ENCODE measurements at regions not wholly inside any gene's neighbourhood (a gene's known extent, or its start where the extent isn't known, plus 50 kb on each side); places are given as distances from the start of the nearest gene placed in this dataset.

DNA sequence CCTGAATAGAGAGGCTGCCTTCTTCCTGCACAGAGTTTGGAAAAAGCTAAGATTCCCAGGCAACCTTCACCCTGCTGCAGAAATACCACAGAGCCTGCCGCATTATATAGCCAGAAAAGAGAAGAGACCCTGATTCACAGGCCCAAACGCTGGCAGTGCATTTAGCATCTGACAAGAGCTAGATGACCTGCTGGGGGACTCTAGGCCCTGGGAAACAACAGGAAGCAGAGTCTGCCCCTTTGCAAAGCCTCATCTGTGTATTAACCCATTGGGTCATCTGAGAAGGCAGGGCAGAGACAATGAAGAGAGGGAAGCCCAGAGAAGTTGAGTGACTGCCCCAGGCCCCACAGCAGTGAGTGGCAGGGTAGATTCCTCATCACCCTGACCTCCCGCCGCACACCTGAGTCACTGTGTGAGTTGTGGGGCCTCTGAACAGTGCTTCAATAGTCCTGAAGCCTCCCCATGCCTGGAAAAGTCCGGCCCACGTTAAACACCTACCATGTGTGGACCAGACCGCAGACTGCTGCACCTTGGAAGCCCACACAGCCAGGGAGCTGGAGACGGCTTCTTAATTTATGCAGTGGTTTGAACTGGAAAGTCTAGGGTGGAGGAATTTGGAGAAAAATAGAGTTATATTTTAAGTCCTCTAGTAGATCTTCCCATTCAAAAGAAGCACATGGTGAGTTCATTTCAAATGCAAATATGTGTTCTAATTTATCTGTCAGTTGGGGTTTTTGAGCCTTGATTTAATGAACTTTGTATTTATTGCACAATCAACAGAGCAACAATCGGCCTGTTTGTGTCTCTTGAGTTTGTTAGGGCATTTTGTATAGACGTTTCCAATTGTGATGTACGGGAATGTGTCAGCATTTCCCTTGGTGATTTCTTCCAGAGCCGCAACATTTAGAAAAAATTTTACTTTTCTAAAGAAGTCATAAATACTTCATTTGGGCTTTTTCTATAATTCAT is 80.4 kb upstream of the GPR26 start:
- TF ChIP-seq, protein P1, sequence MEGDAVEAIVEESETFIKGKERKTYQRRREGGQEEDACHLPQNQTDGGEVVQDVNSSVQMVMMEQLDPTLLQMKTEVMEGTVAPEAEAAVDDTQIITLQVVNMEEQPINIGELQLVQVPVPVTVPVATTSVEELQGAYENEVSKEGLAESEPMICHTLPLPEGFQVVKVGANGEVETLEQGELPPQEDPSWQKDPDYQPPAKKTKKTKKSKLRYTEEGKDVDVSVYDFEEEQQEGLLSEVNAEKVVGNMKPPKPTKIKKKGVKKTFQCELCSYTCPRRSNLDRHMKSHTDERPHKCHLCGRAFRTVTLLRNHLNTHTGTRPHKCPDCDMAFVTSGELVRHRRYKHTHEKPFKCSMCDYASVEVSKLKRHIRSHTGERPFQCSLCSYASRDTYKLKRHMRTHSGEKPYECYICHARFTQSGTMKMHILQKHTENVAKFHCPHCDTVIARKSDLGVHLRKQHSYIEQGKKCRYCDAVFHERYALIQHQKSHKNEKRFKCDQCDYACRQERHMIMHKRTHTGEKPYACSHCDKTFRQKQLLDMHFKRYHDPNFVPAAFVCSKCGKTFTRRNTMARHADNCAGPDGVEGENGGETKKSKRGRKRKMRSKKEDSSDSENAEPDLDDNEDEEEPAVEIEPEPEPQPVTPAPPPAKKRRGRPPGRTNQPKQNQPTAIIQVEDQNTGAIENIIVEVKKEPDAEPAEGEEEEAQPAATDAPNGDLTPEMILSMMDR (IDR thresholded peaks at IDR 0.05): no peak
- TF ChIP-seq EP300 (IDR thresholded peaks at IDR 0.05): no peak
- TF ChIP-seq POLR2A (IDR thresholded peaks at IDR 0.05): no peak
- TF ChIP-seq POLR2AphosphoS5 (IDR thresholded peaks at IDR 0.05): no peak

Data from stomach (tissue), 4 donors.